HEK293 (cell line): ENCODE measurements at regions not wholly inside any gene's neighbourhood (a gene's known extent, or its start where the extent isn't known, plus 50 kb on each side); places are given as distances from the start of the nearest gene placed in this dataset.
A peak's percentile ranks its signal among the peaks of the same experiment; 100 is the strongest.

Experiments used
- HOXC10 ChIP-seq: sonication (generic); formaldehyde crosslinking; IDR thresholded peaks from 2 replicates; pipeline ENCODE4 v1.8.1; 2023; ENCODE audit warnings: mild to moderate bottlenecking, missing genetic modification reagents
- KLF10 ChIP-seq: fragments of 450-650 bp; IDR thresholded peaks from 2 replicates; pipeline ENCODE4 v1.5.1; 2018; ENCODE audit warnings: missing biosample characterization, mild to moderate bottlenecking, missing genetic modification characterization
- KLF16 ChIP-seq: fragments of 450-650 bp; formaldehyde crosslinking; IDR thresholded peaks from 2 replicates; pipeline ENCODE4 v1.5.1; 2017; ENCODE audit warnings: missing biosample characterization, missing genetic modification characterization
- KLF8 ChIP-seq: fragments of 450-650 bp; formaldehyde crosslinking; IDR thresholded peaks from 2 replicates; pipeline ENCODE4 v1.5.1; 2016; ENCODE audit warnings: missing biosample characterization, missing genetic modification characterization
- KLF9 ChIP-seq: fragments of 450-650 bp; formaldehyde crosslinking; IDR thresholded peaks from 2 replicates; pipeline ENCODE4 v1.5.1; 2016; ENCODE audit warnings: missing biosample characterization, missing genetic modification characterization, low read depth
- RBAK ChIP-seq: fragments of 450-650 bp; formaldehyde crosslinking; IDR thresholded peaks from 2 replicates; pipeline ENCODE4 v1.5.1; 2016; ENCODE audit warnings: missing biosample characterization, missing genetic modification characterization
- YY2 ChIP-seq: fragments of 450-650 bp; formaldehyde crosslinking; IDR thresholded peaks from 2 replicates; pipeline ENCODE4 v1.5.1; 2016; ENCODE audit warnings: missing biosample characterization, missing genetic modification characterization
- ZBTB20 ChIP-seq: fragments of 450-650 bp; formaldehyde crosslinking; IDR thresholded peaks from 2 replicates; pipeline ENCODE4 v1.5.1; 2016; ENCODE audit warnings: missing biosample characterization, missing genetic modification characterization
- ZBTB21 ChIP-seq: fragments of 450-650 bp; formaldehyde crosslinking; IDR thresholded peaks from 2 replicates; pipeline ENCODE4 v1.5.1; 2017; ENCODE audit warnings: missing biosample characterization, missing genetic modification characterization
- ZFHX2 ChIP-seq: fragments of 450-650 bp; formaldehyde crosslinking; conservative IDR thresholded peaks from 2 replicates; pipeline ENCODE4 v1.5.1; 2016; ENCODE audit warnings: missing biosample characterization, missing genetic modification characterization
- ZNF138 ChIP-seq: fragments of 450-650 bp; formaldehyde crosslinking; IDR thresholded peaks from 2 replicates; pipeline ENCODE4 v1.5.1; 2016; ENCODE audit warnings: missing biosample characterization, missing genetic modification characterization, borderline replicate concordance
- ZNF292 ChIP-seq: fragments of 450-650 bp; formaldehyde crosslinking; IDR thresholded peaks from 2 replicates; pipeline ENCODE4 v1.5.1; 2016; ENCODE audit warnings: low read depth, missing biosample characterization, missing genetic modification characterization, borderline replicate concordance
- ZNF391 ChIP-seq: fragments of 450-650 bp; formaldehyde crosslinking; IDR thresholded peaks from 2 replicates; pipeline ENCODE4 v1.5.1; 2016; ENCODE audit warnings: low read depth, missing biosample characterization, missing genetic modification characterization, borderline replicate concordance
- ZNF416 ChIP-seq: fragments of 450-650 bp; formaldehyde crosslinking; IDR thresholded peaks from 2 replicates; pipeline ENCODE4 v1.5.1; 2016; ENCODE audit warnings: missing biosample characterization, missing genetic modification characterization
- ZNF423 ChIP-seq: fragments of 450-650 bp; formaldehyde crosslinking; IDR thresholded peaks from 2 replicates; pipeline ENCODE4 v1.5.1; 2016; ENCODE audit warnings: missing biosample characterization, missing genetic modification characterization
- ZNF426 ChIP-seq: fragments of 450-650 bp; formaldehyde crosslinking; IDR thresholded peaks from 2 replicates; pipeline ENCODE4 v1.5.1; 2017; ENCODE audit warnings: missing biosample characterization, missing genetic modification characterization, mild to moderate bottlenecking, inconsistent platforms, moderate library complexity
- ZNF48 ChIP-seq: fragments of 450-650 bp; formaldehyde crosslinking; IDR thresholded peaks from 2 replicates; pipeline ENCODE4 v1.5.1; 2016; ENCODE audit warnings: missing biosample characterization, missing genetic modification characterization
- ZNF501 ChIP-seq: fragments of 450-650 bp; formaldehyde crosslinking; IDR thresholded peaks from 2 replicates; pipeline ENCODE4 v1.5.1; 2016; ENCODE audit warnings: missing biosample characterization, missing genetic modification characterization
- ZNF530 ChIP-seq: fragments of 450-650 bp; formaldehyde crosslinking; IDR thresholded peaks from 2 replicates; pipeline ENCODE4 v1.5.1; 2016; ENCODE audit warnings: low read depth, missing biosample characterization, missing genetic modification characterization
- ZNF558 ChIP-seq: fragments of 450-650 bp; formaldehyde crosslinking; IDR thresholded peaks from 2 replicates; pipeline ENCODE4 v1.5.1; 2016; ENCODE audit warnings: missing biosample characterization, missing genetic modification characterization
- ZNF571 ChIP-seq: fragments of 450-650 bp; formaldehyde crosslinking; IDR thresholded peaks from 2 replicates; pipeline ENCODE4 v1.5.0; 2017; ENCODE audit warnings: missing biosample characterization, missing genetic modification characterization
- ZNF654 ChIP-seq: fragments of 450-650 bp; formaldehyde crosslinking; IDR thresholded peaks from 2 replicates; pipeline ENCODE4 v1.5.1; 2016; ENCODE audit warnings: low read depth, missing biosample characterization, missing genetic modification characterization
- ZNF664 ChIP-seq: fragments of 450-650 bp; formaldehyde crosslinking; IDR thresholded peaks from 2 replicates; pipeline ENCODE4 v1.5.1; 2016; ENCODE audit warnings: missing biosample characterization, missing genetic modification characterization
- ZNF76 ChIP-seq: fragments of 450-650 bp; formaldehyde crosslinking; IDR thresholded peaks from 2 replicates; pipeline ENCODE4; 2016; ENCODE audit warnings: low read depth, missing biosample characterization, missing genetic modification characterization, borderline replicate concordance
- ZNF791 ChIP-seq: fragments of 450-650 bp; formaldehyde crosslinking; IDR thresholded peaks from 2 replicates; pipeline ENCODE4 v1.5.1; 2016; ENCODE audit warnings: missing biosample characterization, missing genetic modification characterization
- ZNF792 ChIP-seq: fragments of 450-650 bp; formaldehyde crosslinking; IDR thresholded peaks from 2 replicates; pipeline ENCODE4 v1.5.1; 2016; ENCODE audit warnings: missing biosample characterization, missing genetic modification characterization
- TF ChIP-seq, protein P1 (sequence below): fragments of 450-650 bp; formaldehyde crosslinking; IDR thresholded peaks from 2 replicates; pipeline ENCODE4 v1.5.1; 2016; ENCODE audit warnings: missing biosample characterization, missing genetic modification characterization
- TF ChIP-seq, protein P2 (sequence below): fragments of 450-650 bp; formaldehyde crosslinking; IDR thresholded peaks from 2 replicates; pipeline ENCODE4 v1.5.1; 2017; ENCODE audit warnings: missing biosample characterization, missing genetic modification characterization
- TF ChIP-seq, protein P3 (sequence below): sonication (generic); formaldehyde crosslinking; IDR thresholded peaks from 2 replicates; pipeline ENCODE4 v1.8.1; 2022; ENCODE audit warnings: mild to moderate bottlenecking, moderate library complexity, missing genetic modification reagents
- TF ChIP-seq, protein P4 (sequence below): fragments of 450-650 bp; formaldehyde crosslinking; IDR thresholded peaks from 2 replicates; pipeline ENCODE4 v1.5.1; 2016; ENCODE audit warnings: missing biosample characterization, missing genetic modification characterization
- TF ChIP-seq, protein P5 (sequence below): fragments of 450-650 bp; formaldehyde crosslinking; IDR thresholded peaks from 2 replicates; pipeline ENCODE4 v1.5.0; 2017; ENCODE audit warnings: missing biosample characterization, missing genetic modification characterization, borderline replicate concordance
- TF ChIP-seq, protein P6 (sequence below): fragments of 450-650 bp; formaldehyde crosslinking; IDR thresholded peaks from 2 replicates; pipeline ENCODE4 v1.5.1; 2016; ENCODE audit warnings: missing biosample characterization, missing genetic modification characterization

DNA sequence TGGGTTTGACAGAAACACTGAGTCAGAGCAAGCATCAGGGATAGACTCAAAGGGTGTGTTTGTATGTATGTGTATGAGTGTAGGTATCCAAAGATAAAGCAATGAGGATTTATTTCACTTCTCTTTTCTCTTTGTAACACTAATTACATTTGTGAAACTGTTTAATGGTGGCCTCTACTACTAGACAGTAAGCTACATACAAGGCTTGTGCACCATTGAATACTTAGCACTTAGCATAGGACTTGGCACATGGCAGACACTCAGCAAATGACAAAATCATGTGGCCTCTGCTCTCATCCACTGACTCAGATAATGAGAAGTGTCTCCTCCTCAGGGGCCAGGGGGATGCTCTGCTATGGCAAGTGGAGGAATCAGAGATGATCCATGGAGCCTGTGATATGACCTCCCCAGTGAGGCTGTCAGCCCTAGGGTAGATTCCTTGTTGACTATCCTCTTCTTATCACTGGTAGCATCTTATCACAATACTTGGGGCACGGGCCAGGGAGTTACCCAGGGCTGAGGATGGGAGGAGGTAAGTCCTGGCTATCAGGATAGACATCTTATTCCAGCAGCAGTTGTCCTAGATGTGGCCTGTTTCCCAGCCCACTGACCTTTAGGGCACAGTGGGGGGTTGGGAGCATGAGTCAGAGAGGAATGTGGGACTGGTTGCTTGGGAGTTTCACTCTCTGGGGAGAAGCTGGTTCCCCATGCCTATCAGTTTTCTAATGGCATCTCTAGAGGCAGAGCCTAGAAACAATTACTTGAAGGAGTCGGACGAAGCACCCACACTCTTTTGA lies 71.2 kb upstream of the HOXC13 start (continued):
- TF ChIP-seq ZNF426 (no peak), ZNF791 (tag by site-specific recombination) (no peak), ZNF654 (no peak), ZNF558 (tag by site-specific recombination) (no peak), KLF16 (no peak), ZNF416 (tag by site-specific recombination) (no peak), ZFHX2 (tag by site-specific recombination) (no peak), ZNF571 (tag by site-specific recombination) (no peak), KLF8 (no peak), ZNF530 (tag by site-specific recombination) (no peak), ZNF792 (tag by site-specific recombination) (no peak), YY2 (no peak), ZNF48 (tag by site-specific recombination) (no peak), HOXC10 (no peak), KLF9 (no peak), ZBTB21 (no peak), ZNF664 (tag by site-specific recombination) (no peak), ZBTB20 (tag by site-specific recombination) (peak; percentile 42; the same call in 1 of the 2 replicates), ZNF292 (tag by site-specific recombination) (no peak), ZNF138 (tag by site-specific recombination) (no peak), ZNF423 (no peak), ZNF501 (tag by site-specific recombination) (no peak), ZNF391 (no peak), RBAK (tag by site-specific recombination) (no peak), ZNF76 (tag by site-specific recombination) (no peak), KLF10 (tag by site-specific recombination) (no peak)
- TF ChIP-seq, protein P1, sequence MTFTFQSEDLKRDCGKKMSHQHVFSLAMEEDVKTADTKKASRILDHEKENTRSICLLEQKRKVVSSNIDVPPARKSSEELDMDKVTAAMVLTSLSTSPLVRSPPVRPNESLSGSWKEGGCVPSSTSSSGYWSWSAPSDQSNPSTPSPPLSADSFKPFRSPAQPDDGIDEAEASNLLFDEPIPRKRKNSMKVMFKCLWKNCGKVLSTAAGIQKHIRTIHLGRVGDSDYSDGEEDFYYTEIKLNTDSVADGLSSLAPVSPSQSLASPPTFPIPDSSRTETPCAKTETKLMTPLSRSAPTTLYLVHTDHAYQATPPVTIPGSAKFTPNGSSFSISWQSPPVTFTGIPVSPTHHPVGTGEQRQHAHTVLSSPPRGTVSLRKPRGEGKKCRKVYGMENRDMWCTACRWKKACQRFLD (tag by site-specific recombination) = no peak
- TF ChIP-seq, protein P2, sequence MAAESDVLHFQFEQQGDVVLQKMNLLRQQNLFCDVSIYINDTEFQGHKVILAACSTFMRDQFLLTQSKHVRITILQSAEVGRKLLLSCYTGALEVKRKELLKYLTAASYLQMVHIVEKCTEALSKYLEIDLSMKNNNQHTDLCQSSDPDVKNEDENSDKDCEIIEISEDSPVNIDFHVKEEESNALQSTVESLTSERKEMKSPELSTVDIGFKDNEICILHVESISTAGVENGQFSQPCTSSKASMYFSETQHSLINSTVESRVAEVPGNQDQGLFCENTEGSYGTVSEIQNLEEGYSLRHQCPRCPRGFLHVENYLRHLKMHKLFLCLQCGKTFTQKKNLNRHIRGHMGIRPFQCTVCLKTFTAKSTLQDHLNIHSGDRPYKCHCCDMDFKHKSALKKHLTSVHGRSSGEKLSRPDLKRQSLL (tag by site-specific recombination) = no peak
- TF ChIP-seq, protein P3, sequence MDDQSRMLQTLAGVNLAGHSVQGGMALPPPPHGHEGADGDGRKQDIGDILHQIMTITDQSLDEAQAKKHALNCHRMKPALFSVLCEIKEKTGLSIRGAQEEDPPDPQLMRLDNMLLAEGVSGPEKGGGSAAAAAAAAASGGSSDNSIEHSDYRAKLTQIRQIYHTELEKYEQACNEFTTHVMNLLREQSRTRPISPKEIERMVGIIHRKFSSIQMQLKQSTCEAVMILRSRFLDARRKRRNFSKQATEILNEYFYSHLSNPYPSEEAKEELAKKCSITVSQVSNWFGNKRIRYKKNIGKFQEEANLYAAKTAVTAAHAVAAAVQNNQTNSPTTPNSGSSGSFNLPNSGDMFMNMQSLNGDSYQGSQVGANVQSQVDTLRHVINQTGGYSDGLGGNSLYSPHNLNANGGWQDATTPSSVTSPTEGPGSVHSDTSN = no peak
- TF ChIP-seq, protein P4, sequence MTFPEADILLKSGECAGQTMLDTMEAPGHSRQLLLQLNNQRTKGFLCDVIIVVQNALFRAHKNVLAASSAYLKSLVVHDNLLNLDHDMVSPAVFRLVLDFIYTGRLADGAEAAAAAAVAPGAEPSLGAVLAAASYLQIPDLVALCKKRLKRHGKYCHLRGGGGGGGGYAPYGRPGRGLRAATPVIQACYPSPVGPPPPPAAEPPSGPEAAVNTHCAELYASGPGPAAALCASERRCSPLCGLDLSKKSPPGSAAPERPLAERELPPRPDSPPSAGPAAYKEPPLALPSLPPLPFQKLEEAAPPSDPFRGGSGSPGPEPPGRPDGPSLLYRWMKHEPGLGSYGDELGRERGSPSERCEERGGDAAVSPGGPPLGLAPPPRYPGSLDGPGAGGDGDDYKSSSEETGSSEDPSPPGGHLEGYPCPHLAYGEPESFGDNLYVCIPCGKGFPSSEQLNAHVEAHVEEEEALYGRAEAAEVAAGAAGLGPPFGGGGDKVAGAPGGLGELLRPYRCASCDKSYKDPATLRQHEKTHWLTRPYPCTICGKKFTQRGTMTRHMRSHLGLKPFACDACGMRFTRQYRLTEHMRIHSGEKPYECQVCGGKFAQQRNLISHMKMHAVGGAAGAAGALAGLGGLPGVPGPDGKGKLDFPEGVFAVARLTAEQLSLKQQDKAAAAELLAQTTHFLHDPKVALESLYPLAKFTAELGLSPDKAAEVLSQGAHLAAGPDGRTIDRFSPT (tag by site-specific recombination) = peak; percentile 68
- TF ChIP-seq, protein P5, sequence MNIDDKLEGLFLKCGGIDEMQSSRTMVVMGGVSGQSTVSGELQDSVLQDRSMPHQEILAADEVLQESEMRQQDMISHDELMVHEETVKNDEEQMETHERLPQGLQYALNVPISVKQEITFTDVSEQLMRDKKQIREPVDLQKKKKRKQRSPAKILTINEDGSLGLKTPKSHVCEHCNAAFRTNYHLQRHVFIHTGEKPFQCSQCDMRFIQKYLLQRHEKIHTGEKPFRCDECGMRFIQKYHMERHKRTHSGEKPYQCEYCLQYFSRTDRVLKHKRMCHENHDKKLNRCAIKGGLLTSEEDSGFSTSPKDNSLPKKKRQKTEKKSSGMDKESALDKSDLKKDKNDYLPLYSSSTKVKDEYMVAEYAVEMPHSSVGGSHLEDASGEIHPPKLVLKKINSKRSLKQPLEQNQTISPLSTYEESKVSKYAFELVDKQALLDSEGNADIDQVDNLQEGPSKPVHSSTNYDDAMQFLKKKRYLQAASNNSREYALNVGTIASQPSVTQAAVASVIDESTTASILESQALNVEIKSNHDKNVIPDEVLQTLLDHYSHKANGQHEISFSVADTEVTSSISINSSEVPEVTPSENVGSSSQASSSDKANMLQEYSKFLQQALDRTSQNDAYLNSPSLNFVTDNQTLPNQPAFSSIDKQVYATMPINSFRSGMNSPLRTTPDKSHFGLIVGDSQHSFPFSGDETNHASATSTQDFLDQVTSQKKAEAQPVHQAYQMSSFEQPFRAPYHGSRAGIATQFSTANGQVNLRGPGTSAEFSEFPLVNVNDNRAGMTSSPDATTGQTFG (tag by site-specific recombination) = no peak
- TF ChIP-seq, protein P6, sequence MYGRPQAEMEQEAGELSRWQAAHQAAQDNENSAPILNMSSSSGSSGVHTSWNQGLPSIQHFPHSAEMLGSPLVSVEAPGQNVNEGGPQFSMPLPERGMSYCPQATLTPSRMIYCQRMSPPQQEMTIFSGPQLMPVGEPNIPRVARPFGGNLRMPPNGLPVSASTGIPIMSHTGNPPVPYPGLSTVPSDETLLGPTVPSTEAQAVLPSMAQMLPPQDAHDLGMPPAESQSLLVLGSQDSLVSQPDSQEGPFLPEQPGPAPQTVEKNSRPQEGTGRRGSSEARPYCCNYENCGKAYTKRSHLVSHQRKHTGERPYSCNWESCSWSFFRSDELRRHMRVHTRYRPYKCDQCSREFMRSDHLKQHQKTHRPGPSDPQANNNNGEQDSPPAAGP (tag by site-specific recombination) = 0 out of 2 replicates have a peak, but pooled peaks have one; percentile 31
